DMS 273 (cell line): ENCODE measurements at regions not wholly inside any gene's neighbourhood (a gene's known extent, or its start where the extent isn't known, plus 50 kb on each side); places are given as distances from the start of the nearest gene placed in this dataset.
A peak's percentile ranks its signal among the peaks of the same experiment; 100 is the strongest.

Source experiments
- DNase-seq: peaks from one replicate; lab custom pipeline; 2025; ENCODE audit not compliant: unreplicated experiment; lab: John Stamatoyannopoulos, UW

DNA sequence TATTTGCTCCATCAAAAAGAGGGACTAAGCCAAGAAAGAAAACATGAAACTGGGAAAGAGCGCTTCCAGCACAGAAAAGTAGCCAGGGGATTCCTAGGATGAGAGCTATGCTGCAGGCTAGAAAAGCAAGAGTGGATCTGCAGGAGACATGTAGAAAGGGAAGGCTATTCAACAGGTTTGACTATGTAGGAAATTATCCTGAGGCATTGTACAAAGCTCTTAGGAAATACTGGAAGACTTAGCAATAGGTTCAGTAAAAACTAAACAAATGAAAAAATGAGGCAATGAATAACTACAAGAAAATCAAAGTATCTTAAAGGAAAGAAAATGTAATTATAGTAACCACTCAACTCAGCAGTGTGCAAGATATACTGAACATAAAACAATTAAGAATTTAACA is 178.7 kb upstream of the FOXN2 start:
- no peak for DNase-seq

DNA sequence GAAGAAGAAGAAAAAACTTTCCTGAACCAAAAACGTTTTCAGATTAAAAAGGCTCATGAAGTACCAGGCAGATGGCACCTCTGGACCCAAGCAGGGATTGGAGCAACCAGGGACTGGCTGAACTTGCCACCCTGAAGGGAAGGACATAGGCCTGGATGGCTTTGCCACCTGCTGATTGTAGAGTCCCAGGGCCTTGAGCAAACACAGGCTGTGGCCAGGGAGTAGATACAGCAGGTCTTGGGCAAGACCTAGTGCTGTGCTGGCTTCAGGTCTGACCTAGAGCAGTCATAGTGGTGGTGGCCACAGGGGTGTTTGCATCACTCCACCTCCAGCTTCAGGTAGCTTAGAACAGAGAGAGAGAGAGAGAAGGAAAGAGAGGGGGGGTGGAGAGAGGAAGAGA is 176.7 kb upstream of the FOXN2 start:
- DNase-seq: no peak

DNA sequence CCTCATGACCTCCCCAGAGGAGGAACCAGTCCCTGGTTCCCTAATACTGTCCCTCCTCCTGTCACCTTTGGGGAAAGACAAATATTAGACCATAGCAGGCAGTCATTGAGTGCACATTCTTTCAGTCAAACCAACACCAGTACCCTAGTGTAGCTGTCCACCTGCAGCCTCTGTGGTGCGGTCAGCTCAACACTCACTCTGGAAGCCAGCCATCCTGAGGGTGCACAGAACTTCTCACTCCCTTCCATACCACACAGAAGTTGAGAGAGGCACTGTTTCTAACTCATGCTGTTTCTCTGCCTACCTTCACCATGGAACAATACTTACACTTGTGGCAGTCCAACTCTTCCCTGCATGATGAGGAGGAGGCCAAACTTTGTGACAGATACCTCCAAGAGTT is 175.6 kb upstream of the FOXN2 start:
- no peak for DNase-seq

DNA sequence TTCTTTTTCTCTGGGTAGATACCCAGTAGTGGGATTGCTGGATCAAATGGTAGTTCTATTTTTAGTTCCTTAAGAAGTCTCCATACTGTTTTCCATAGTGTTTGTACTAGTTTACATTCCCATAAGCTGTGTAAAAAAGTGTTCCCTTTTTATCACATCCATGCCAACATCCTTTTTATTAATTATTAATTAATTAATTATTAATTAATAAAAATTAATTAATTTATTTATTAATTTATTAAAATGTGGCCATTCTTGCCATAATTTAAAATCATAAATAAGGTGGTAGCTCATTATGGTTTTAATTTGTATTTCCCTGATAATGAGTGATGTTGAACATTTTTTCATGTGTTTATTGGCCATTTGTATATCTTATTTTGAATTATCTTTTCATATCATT is 173.9 kb upstream of the FOXN2 start:
- no peak for DNase-seq

DNA sequence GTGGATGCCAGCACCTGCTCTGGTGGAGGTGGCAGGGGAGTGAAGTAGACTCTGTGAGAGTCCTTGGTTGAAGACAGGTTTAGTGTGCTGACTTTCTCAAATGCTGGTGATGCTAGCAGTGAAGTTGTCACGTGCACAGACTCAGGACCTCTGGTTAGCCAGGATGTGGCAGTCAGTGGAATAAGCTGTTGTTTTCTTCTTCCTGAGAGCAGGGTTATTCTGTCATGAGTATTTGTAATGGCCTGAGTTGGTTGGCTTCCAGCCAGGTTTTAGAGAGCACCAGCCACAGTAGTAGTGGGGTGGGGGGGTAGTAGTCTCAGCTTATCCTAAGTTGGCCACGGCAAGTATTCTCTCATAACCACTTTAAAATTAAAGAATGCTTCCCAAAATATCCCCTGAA is 169.7 kb upstream of the FOXN2 start:
- peak; percentile 45 for DNase-seq

DNA sequence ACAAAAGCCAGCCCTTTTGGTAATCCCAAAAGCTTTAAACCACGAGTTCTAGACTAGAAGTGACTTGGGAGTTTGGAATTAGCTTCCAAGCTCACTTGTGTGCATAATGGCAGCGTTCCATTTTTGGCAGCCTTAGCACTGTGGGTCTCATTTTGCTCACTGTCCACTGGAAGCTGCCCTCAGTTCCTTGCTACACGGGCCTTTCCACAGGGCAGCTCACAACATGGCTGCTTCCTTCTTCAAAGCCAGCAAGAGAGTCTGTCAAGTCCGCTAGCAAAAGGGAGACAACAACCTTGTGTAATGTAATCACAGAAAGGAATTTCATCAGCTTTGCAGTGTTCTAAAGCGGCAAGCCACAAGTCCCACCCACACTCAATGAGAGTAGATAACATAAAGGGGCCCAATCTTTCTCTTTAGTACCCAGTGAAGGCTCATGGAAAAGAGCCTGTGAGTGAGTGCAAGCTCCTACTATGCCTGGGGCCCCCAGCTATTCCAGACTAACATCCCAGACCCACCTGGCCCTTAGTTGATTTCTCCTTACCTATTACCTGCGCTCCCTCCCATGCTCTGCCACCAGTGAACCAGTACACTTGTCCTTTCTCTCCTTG is 168.5 kb upstream of the FOXN2 start:
- DNase-seq: peak; percentile 3

DNA sequence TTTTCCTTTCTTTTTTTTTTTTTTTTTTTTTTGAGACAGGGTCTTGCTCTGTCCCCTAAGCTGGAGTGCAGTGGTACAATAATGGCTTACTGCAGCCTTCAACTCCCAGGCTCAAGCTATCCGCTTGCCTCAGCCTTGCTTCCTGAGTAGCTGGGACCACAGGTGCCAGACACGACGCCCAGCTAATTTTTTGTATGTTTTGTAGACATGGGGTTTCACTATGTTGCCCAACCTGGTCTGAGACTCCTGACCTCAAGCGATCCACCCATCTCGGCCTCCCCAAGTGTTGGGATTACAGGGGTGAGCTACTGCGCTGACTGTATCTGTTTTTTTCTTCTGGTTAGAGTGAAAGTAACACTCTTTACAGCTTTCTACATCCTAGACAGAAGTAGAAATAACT is 167.9 kb upstream of the FOXN2 start:
- no peak for DNase-seq

DNA sequence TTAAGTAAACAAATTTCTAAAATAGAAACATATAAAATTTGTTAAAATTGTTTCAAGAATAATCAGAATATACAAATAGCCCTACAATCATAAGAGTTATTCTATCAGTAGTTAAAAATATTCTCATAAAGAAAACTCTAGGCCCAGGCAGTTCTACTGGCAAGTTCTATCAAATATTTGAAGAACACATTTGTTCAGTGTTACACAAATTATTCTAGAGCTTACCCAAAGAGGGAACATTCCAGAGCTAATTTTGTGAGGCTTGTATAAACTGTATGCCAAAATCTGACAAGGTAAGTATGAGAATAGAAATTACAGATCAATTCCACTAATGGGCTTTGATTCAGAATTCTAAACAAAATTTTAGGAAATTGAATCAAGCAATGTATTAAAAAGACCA is 166.8 kb upstream of the FOXN2 start:
- DNase-seq: no peak

DNA sequence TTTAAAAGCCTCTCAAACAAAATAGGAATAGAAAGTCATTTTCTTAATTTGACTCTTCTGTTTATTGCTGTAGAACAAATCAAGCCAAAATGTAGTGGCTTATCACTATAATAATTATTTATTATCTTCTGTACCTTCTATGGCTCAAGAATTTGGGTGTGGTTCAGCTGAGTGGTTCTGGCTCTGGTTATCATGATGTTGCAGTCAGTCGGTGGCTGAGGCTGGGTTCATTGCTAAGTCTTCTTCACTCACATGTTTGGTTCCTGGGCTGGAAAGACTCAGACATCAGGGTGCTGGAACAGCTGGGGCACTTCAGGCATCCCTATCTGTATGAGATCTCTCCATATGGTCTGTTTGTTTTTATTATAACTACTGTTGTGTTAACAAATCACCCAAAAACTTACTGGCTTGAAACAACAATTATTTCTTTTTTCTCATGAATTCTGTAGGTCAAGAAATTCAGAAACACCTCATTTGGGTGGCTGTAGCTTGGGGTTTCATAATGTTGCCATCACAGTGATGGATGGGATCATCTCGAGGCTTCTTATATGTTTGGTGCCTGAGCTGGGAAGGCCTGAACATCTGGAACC is 165.5 kb upstream of the FOXN2 start:
- DNase-seq: peak; percentile 45

DNA sequence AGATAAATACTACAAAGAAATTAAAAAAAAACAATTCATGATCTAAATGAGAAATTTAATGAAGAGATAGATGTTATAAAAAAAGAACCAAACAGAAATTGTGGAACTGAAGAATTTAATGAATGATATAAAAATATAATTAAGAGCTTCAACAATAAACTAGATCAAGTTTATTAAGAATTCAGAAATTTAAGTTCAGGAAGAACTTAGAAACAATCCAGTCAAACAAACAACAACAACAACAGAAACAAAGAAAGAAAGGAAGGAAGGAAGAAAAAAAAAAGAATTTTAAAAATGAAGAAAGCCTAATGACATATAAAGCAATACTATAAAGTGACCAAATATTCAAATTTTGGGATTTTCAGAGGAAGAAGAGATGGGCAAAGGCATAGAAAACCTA is 157.3 kb upstream of the FOXN2 start:
- DNase-seq: no peak

DNA sequence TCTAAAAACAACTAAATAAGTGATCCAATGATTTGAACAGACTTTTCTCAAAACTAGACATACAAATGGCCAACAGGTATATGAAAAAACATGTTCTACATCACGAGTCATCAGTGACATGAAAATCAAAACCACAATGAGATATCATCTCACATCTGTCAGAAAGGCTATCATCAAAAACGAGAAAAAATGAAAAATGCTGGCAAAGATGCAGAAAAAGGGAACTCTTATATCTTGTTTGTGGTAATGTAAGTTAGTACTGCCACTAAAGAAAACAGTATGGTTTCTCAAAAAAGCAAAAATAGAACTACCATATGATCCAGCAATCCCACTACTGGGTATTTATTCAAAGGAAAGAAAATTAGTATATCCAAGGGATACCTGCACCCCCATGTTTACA is 152.9 kb upstream of the FOXN2 start:
- DNase-seq: no peak

DNA sequence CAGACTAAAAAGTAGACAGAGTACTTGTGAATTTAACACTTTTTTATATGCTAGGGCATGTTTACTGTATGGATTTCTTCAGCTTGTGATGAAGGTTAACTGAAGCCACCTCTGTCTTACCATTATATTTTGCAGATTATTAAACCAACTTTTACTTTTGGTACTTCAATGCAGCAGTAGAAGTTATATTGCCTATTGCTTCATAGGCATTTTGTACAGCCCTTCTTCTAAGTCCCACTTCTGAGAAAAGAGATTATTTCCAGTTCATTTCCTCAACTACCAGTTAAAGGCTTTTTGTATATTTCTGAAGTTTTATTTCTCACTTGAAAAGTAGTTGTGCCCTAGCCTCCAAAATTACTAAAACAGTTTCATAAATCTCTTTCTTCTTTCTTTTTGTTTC is 151.7 kb upstream of the FOXN2 start:
- no peak for DNase-seq

DNA sequence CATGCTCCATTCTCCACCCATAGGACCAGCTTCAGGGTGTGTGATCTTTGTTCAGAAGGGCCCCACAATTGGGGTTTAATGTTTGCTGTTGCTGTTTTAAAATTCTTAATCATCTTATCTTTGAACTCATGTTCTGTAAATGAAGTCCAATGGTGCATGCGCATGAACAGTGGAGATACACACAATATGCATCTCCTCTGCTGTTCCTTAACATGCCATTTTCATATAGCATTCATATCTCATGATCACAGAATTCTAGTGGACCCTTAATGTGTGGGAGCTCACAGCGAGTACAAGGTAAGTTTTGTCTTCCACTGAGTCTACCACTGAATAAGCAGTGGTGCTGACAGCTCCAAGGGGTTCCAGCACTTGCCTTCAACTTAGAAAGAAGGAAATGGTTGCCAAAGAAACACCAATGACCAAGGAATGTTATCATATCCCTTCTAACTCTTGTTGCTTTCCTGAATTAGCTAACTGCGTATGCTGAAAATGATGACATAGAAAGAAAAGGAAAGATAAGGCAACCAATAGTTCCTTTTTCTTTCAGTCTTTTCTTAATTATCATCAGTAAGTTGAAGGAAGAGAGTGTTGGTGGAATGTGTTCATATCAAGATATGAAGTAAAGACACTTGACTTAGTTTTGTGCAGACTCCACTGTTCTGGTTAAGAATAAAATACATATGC is 149.3 kb upstream of the FOXN2 start:
- no peak for DNase-seq

DNA sequence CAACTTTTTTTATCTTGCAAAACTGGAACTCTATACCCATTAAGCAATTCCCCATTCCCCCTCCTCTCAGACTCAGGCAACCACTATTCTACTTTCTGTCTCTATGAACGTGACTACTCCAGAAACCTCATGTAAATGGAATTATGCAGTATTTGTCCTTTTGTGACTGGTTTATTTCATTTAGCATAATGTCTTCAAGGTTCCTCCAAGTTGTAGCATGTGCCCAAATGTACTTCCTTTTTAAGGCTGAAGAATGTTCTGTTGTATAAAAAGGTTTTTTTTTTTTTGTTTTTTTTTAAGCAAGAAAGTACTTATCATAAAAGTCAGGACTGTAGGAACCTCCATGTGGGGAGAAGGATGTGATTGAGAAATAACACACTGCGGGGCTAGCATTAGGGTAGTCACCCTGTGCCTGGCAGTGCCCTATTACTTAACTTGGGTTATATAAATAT is 145.3 kb upstream of the FOXN2 start:
- DNase-seq: no peak

DNA sequence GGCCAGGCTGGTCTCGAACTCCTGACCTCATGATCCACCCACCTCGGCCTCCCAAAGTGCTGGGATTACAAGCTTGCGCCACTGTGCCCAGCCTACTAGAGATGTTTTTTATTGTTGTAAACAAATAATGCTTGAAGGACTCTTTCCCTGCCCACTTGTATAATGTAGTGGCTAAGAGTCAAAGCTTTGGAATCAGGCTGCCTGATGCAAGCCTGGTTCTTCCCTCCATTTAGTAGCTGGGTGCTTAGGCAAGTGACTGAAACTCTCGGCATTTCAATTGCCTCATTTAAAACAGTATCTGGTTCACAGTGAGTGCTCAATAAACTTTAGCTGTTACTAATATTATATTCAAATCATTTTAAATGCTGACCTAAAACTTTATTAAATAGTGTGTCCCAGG is 144.2 kb upstream of the FOXN2 start:
- no peak for DNase-seq

DNA sequence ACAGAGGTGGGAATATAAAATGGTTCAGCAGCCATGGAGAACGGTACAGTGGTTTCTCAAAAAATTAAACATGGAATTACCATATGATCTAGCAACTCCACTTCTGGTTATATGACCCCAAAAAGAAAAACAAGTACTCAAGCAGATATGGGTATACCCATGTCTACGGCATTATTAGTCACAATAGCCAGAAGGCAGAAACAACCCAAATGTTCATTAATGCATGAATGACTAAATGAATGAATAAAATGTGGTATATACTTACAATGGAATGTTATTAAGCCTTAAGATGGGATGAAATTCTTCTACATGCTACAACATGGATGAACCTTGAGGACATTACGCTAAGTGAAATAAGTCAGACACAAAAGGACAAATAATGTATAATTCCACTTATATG is 141.3 kb upstream of the FOXN2 start:
- DNase-seq: no peak

DNA sequence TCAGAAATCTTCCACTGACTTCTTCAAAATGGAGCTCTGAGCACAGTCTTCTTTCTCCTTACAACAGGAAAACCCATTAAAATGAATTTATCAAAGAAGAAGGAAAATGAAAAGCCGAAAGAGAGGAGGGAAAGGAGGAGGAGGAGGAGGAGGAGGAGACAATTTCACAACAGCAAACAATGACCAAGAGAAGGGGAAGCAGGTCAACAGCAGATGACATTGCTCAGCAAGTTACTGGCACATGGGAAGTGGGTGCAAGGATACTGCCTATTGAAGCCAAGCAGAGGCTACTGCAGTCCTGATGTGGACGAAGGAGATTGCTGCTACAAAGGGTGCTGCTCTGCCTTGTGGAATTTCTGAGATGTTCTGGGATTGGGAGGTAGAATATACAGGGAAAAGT is 140.0 kb upstream of the FOXN2 start:
- no peak for DNase-seq

DNA sequence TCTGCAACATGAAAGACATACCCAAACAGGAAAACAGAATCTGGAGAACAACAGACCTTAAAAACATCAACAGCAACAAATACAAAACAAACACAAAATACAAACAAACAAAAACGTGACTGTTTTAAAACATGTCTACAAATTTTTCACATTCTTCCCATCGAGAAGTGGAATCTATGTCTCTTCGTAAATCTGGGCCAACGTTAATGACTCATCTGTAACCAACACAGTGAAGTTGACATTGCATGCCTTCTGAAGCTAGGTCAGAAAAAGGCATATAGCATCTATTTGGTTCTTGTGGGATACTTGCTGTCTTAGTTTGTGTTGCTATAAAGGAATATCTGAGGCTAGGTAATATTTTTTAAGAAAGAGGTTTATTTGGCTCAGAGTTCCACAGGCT is 139.2 kb upstream of the FOXN2 start:
- no peak for DNase-seq

DNA sequence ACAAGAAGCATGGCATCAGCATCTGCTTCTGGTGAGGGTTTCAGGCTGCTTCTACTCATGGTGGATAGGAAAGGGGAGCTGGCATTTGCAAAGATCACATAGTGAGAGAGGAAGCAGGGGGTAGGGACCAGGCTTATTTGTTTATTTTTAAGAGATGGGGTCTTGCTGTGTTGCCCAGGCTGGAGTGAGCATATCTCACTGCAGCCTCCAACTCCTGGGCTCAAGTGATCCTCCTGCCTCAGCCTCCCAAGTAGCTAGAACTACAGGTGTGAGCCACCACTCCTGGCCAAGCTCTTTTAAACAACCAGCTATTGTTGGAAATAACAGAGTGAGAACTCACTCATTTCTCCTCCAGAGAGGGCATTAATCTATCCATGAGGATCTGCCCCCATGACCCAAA is 138.8 kb upstream of the FOXN2 start:
- no peak for DNase-seq

DNA sequence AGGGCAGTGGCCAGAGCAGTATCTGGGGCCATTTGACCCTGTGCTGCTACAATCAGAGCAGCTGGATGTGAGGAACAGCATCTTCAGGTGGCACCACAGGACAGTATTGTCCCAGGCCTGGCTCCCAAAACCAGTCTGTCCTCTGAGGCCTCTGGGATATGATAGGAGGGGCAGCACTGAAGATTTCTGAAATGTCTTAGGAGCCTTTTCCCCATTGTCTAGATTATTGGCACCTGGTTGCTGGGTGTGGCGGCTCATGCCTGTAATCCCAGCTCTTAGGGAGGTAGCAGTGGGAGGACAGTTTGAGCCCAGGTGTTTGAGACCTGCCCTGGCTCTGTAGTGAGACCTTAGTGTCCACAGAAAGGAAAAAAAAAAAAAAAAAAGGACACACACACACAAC is 137.6 kb upstream of the FOXN2 start:
- no peak for DNase-seq

DNA sequence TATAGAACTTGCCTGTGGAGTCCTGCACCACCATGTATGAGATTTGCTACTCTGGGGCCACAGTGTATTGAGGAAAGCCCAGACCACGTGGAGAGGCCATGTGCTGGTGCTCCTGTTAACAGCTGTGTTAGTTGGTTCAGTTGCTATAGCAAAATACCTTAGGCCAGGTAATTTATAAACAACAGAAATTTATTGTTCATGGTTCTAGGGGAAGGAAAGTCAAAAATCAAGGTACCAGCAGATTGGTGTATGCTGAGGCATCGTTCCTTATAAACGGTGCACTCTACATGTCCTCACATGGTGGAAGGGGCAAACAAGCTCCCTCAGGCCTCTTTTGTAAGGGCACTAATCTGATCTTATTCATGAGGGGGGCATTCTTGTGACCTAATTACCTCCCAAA is 135.9 kb upstream of the FOXN2 start:
- no peak for DNase-seq

DNA sequence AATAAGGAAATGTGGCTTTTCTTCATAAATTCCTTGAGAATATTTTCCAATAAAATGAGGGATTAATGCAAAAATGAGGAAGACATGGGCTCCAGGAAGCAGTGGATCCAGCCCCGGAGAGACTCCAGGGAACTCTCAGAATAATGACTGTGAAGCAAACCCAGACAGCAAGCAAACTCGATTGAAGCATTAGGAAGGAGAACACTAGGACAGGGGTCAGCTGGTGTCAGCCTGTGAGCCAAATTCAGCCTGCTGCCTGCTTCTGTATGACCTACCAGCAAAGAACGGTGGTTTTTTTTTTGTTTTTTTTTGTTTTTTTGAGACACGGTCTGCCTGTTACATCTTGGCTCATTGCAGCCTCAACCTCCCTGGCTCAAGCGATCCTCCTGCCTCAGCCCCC is 133.9 kb upstream of the FOXN2 start:
- peak; percentile 20 for DNase-seq

DNA sequence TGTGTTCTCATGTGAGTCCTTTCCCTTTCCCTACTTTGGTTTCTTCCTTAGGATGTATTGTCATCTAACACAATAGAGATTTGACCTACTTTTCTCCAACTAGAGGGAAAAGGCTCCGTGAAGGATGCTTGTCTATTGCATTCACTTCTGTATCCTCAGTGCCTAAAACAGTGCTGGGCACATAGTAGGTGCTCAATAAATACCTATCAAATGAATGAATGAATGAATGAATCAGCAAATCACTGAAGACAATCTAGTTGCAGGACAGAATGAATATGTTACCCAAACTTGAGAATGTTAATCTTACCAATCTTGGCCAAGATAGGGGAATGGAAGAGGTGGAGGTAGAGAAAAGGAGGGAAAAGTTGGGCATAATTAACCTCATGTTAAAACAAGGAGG is 131.2 kb upstream of the FOXN2 start:
- DNase-seq: no peak
